ENCODE measurements at regions not wholly inside any gene's neighbourhood (a gene's known extent, or its start where the extent isn't known, plus 50 kb on each side); places are given as distances from the start of the nearest gene placed in this dataset.

DNA sequence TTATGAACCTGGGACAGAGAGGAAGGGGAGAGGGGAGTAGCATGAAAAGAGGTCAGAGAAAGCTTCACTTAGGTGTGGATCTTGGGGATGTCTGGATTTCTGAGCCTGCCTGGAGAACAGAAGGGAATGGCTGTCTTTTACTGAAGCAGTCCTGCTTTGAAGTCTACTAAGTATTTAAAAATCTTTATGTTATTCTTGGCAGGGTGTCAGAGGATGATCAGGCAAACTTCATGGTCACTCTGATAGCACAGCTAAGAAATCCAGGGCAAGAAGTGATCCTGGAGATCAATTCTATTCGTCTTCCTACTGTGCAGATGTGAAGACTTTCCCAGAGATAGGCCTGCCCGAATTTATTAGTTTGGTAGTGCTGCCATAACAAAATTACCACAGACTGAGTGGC, 464.4 kb upstream of the BOD1L1 start (continued):
- TF ChIP-seq MYNN (tag by site-specific recombination; IDR thresholded peaks at IDR 0.05; ENCODE audit: borderline replicate concordance): no peak

GRCh38 chr4:14092741-14093140, 465.2 kb upstream of the BOD1L1 start:
- no peak for TF ChIP-seq SCRT1 (tag by site-specific recombination; IDR thresholded peaks at IDR 0.05; ENCODE audit: borderline replicate concordance)
- TF ChIP-seq, protein P1, sequence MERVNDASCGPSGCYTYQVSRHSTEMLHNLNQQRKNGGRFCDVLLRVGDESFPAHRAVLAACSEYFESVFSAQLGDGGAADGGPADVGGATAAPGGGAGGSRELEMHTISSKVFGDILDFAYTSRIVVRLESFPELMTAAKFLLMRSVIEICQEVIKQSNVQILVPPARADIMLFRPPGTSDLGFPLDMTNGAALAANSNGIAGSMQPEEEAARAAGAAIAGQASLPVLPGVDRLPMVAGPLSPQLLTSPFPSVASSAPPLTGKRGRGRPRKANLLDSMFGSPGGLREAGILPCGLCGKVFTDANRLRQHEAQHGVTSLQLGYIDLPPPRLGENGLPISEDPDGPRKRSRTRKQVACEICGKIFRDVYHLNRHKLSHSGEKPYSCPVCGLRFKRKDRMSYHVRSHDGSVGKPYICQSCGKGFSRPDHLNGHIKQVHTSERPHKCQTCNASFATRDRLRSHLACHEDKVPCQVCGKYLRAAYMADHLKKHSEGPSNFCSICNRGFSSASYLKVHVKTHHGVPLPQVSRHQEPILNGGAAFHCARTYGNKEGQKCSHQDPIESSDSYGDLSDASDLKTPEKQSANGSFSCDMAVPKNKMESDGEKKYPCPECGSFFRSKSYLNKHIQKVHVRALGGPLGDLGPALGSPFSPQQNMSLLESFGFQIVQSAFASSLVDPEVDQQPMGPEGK (tag by site-specific recombination; IDR thresholded peaks at IDR 0.05): no peak
- TF ChIP-seq ZNF112 (tag by site-specific recombination; IDR thresholded peaks at IDR 0.05): no peak
- TF ChIP-seq ATF2 (tag by site-specific recombination; IDR thresholded peaks at IDR 0.05; ENCODE audit: low read depth): no peak
- no peak for TF ChIP-seq ZIC2 (tag by site-specific recombination; IDR thresholded peaks at IDR 0.05)
- no peak for TF ChIP-seq ZBTB11 (tag by site-specific recombination; conservative IDR thresholded peaks at IDR 0.05; ENCODE audit: low read depth)
- TF ChIP-seq EGR2 (tag by site-specific recombination; IDR thresholded peaks at IDR 0.05; ENCODE audit: low read depth): no peak
- TF ChIP-seq HIC1 (tag by site-specific recombination; IDR thresholded peaks at IDR 0.05): no peak
- no peak for TF ChIP-seq ZNF707 (tag by site-specific recombination; IDR thresholded peaks at IDR 0.05)
- TF ChIP-seq ZNF416 (tag by site-specific recombination; IDR thresholded peaks at IDR 0.05): no peak
- no peak for TF ChIP-seq ZNF423 (tag by site-specific recombination; IDR thresholded peaks at IDR 0.05)
- TF ChIP-seq ZNF223 (tag by site-specific recombination; IDR thresholded peaks at IDR 0.05): no peak
- no peak for TF ChIP-seq ZNF19 (tag by site-specific recombination; IDR thresholded peaks at IDR 0.05; ENCODE audit: low read depth)
- TF ChIP-seq GFI1B (tag by site-specific recombination; IDR thresholded peaks at IDR 0.05): no peak
- TF ChIP-seq REPIN1 (tag by site-specific recombination; IDR thresholded peaks at IDR 0.05; ENCODE audit: low read depth): no peak
- ChIA-PET POLR2A (no interaction called here), CTCF (no interaction called here)
- H3K36me3 ChIP-seq (ENCODE audit: control insufficient read depth in 2 of 2, insufficient read depth in 1 of 2, low read length in 2 of 2): no peaks in the 10 kb centered on the region
- no peaks in the 10 kb centered on the region for H3K4me1 ChIP-seq (ENCODE audit: control insufficient read depth, insufficient read depth, low read length)
- no peaks in the 10 kb centered on the region for H3K9me3 ChIP-seq (ENCODE audit: control insufficient read depth, insufficient read depth, low read depth, low read length)
- H3K27ac ChIP-seq (ENCODE audit: extremely low read depth, low read depth, low read length): no peak overlapping the region
- no peak overlapping the region for H3K4me3 ChIP-seq (ENCODE audit: low read depth, low read length)

Data from HEK293 (cell line).